Endodermal cell (in vitro differentiated cells): ENCODE measurements at regions not wholly inside any gene's neighbourhood (a gene's known extent, or its start where the extent isn't known, plus 50 kb on each side); places are given as distances from the start of the nearest gene placed in this dataset.

Experiments used
- DNase-seq: peaks from one replicate; pipeline ENCODE4 v3.0.0-alpha.2; 2017
- H3K27ac ChIP-seq: 2 replicates; pipeline ENCODE4 v1.5.1; 2013; ENCODE audit warnings: mild to moderate bottlenecking, low read depth, low read length, moderate library complexity
- H3K27me3 ChIP-seq: 2 replicates; pipeline ENCODE4 v1.6.1; 2013; ENCODE audit warnings: mild to moderate bottlenecking, low read length, moderate library complexity; ENCODE audit not compliant: insufficient read depth, control insufficient read depth, poor library complexity, severe bottlenecking
- H3K36me3 ChIP-seq: 2 replicates; pipeline ENCODE4 v1.7.0; 2013; ENCODE audit warnings: mild to moderate bottlenecking, low read length, moderate library complexity; ENCODE audit not compliant: control insufficient read depth, insufficient read depth
- H3K4me1 ChIP-seq: one replicate; pipeline ENCODE4 v1.7.0; 2013; ENCODE audit warnings: low read length; ENCODE audit not compliant: control insufficient read depth, insufficient read depth
- H3K4me3 ChIP-seq: 2 replicates; pipeline ENCODE4 v1.5.1; 2013; ENCODE audit warnings: mild to moderate bottlenecking, low read length, moderate library complexity
- H3K9ac ChIP-seq: 2 replicates; pipeline ENCODE4 v1.6.1; 2013; ENCODE audit warnings: mild to moderate bottlenecking, low read length, moderate library complexity; ENCODE audit not compliant: poor library complexity, severe bottlenecking; ENCODE audit errors: extremely low read depth
- H3K9me3 ChIP-seq: 2 replicates; pipeline ENCODE4 v1.6.1; 2013; ENCODE audit warnings: mild to moderate bottlenecking, low read length, moderate library complexity; ENCODE audit not compliant: control insufficient read depth
- H3K27ac Mint-ChIP-seq: 2 replicates; pipeline ENCODE4 v1.8.0; 2020; ENCODE audit warnings: mixed read lengths
- H3K27me3 Mint-ChIP-seq: 2 replicates; pipeline ENCODE4 v1.8.0; 2021; ENCODE audit warnings: mild to moderate bottlenecking, mixed read lengths; ENCODE audit not compliant: insufficient read depth
- H3K36me3 Mint-ChIP-seq: 2 replicates; pipeline ENCODE4 v1.8.0; 2020; ENCODE audit warnings: low read depth, mixed read lengths
- H3K4me1 Mint-ChIP-seq: 2 replicates; pipeline ENCODE4 v1.8.0; 2020; ENCODE audit warnings: mixed read lengths
- H3K4me3 Mint-ChIP-seq: 2 replicates; pipeline ENCODE4 v1.8.0; 2020; ENCODE audit warnings: mild to moderate bottlenecking, moderate library complexity, mixed read lengths
- H3K9me3 Mint-ChIP-seq: 2 replicates; pipeline ENCODE4 v1.8.0; 2020; ENCODE audit warnings: mild to moderate bottlenecking, mixed read lengths
- CTCF ChIP-seq: fragments of 200-600 bp; sonication (generic); conservative IDR thresholded peaks from 2 replicates; pipeline ENCODE4 v1.5.0; 2021; ENCODE audit warnings: antibody characterized with exemption, mild to moderate bottlenecking
- WGBS, 2 experiments: methylation state at CpG; one replicate each; pipeline versions ENCODE4 v1.1.5 to v1.1.7; 2013; ENCODE audit warnings: missing lambda C conversion rate in 2 of 2, mixed read lengths in 1 of 2; ENCODE audit not compliant: insufficient coverage in 1 of 2, insufficient read length in 1 of 2; 5-methylcytosine and 5-hydroxymethylcytosine counted together

GRCh38 chr2:18398833-18399232 is 161.6 kb downstream of the RDH14 start:
- H3K36me3 ChIP-seq, result no peaks in the 10 kb centered on the region
- Mint-ChIP-seq H3K4me3 (no peak overlapping the region), H3K4me1 (peaks cover 25% of the 10 kb centered on the region), H3K9me3 (no peaks in the 10 kb centered on the region), H3K36me3 (no peaks in the 10 kb centered on the region), H3K27me3 (no peaks in the 10 kb centered on the region), H3K27ac (no peak overlapping the region)
- WGBS, 2 experiments, result 90% methylated on average over 1 of the region's 1 CpG; no CpG with 5 or more reads in 1 of the 2 experiments
- H3K27me3 ChIP-seq, result no peaks in the 10 kb centered on the region
- no peak overlapping the region for H3K4me3 ChIP-seq
- peaks cover 4% of the 10 kb centered on the region for H3K4me1 ChIP-seq
- no peak for TF ChIP-seq CTCF
- no peak overlapping the region for H3K27ac ChIP-seq
- no peak for DNase-seq
- no peak overlapping the region for H3K9ac ChIP-seq
- no peaks in the 10 kb centered on the region for H3K9me3 ChIP-seq

DNA sequence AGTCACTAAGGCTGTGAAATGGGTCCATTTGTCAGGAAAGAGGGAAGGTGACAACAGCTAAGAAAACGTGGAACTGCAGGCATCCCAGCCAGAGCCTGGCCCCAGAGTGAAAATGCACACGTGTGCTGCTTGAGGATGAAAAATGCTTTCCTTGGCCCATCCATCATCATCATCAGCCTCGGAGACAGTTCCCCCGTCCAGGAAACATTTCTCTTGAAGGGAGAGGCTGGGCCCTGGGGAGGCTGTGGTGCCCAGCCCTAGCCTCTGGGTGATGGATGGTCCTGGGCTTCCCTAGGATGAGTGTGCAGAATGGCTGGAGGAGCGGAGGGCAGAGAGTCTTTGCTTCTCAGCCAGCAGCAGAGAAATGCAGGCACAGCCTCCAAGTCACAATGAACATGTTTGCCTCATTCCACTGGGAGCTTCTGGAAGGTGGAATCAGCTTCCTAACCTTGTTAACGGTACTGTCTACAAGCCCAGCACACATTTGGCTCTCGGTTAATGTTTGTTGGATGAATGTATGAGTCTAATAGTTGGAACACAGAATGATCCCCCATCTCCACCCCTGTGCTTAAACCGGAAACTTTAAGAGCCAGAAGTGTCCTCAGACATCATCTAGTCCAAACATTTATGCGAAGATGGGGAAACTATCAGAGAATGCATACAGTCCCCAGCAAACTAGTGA is 164.0 kb downstream of the RDH14 start:
- Mint-ChIP-seq H3K9me3 (peaks cover 5% of the 10 kb centered on the region), H3K27me3 (no peaks in the 10 kb centered on the region)
- 93 to 95% methylated on average over 3 to 9 of the region's 9 CpGs for WGBS, 2 experiments

DNA sequence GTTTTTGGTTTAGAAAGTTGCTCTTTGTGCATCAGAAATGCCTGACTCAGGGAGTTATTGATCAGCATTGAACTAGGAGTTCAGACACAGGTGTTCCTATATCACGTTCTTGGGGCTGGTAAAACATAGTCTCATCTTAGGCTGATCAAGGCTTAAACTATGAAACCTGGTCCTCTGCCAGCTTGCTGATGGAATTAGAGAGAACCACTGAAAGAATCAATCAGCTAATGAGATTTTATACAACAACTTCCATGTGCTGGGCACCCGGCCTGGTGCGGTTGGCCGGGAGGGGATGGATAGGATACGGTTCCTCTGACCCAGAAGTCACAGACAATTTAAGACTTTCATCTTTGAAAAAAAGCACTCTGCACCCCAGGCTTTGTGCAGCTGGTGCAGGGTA is 164.9 kb downstream of the RDH14 start:
- H3K4me3 ChIP-seq, result no peak overlapping the region
- no peaks in the 10 kb centered on the region for H3K9me3 ChIP-seq
- H3K4me1 Mint-ChIP-seq, result peaks cover 28% of the 10 kb centered on the region
- H3K36me3 ChIP-seq, result no peaks in the 10 kb centered on the region
- no peak overlapping the region for H3K9ac ChIP-seq
- no peaks in the 10 kb centered on the region for H3K4me1 ChIP-seq
- H3K27me3 ChIP-seq, result no peaks in the 10 kb centered on the region
- no peaks in the 10 kb centered on the region for H3K36me3 Mint-ChIP-seq
- no peak for DNase-seq
- H3K27me3 Mint-ChIP-seq, result no peaks in the 10 kb centered on the region
- H3K9me3 Mint-ChIP-seq, result peaks cover 5% of the 10 kb centered on the region
- 94 to 96% methylated on average over 5 of the region's 5 CpGs for WGBS, 2 experiments
- no peak overlapping the region for H3K4me3 Mint-ChIP-seq
- H3K27ac ChIP-seq, result no peak overlapping the region
- no peak overlapping the region for H3K27ac Mint-ChIP-seq
- TF ChIP-seq CTCF, result no peak

More for the DNA sequence above, 164.0 kb downstream of the RDH14 start:
- H3K9ac ChIP-seq, result no peak overlapping the region
- TF ChIP-seq CTCF, result no peak
- DNase-seq, result no peak
- H3K36me3 ChIP-seq, result no peaks in the 10 kb centered on the region
- H3K9me3 ChIP-seq, result no peaks in the 10 kb centered on the region
- no peak overlapping the region for H3K4me3 ChIP-seq
- Mint-ChIP-seq H3K36me3 (no peaks in the 10 kb centered on the region), H3K4me1 (peaks cover 25% of the 10 kb centered on the region), H3K4me3 (no peak overlapping the region), H3K27ac (no peak overlapping the region)
- H3K27me3 ChIP-seq, result no peaks in the 10 kb centered on the region
- H3K27ac ChIP-seq, result no peak overlapping the region
- no peaks in the 10 kb centered on the region for H3K4me1 ChIP-seq
